Pulmonary artery endothelial cell (primary cell): ENCODE measurements at regions not wholly inside any gene's neighbourhood (a gene's known extent, or its start where the extent isn't known, plus 50 kb on each side); places are given as distances from the start of the nearest gene placed in this dataset.
A peak's percentile ranks its signal among the peaks of the same experiment; 100 is the strongest.
"Not testable (repeated sequence)": the region's sequence is repeated elsewhere in the genome, so short reads cannot be mapped to it uniquely, and the experiment has no call there.

ENCODE experiments used
- DNase-seq: peaks from one replicate; pipeline ENCODE4 v3.0.0-alpha.2; 2011; ENCODE audit warnings: low read depth, low spot score

DNA sequence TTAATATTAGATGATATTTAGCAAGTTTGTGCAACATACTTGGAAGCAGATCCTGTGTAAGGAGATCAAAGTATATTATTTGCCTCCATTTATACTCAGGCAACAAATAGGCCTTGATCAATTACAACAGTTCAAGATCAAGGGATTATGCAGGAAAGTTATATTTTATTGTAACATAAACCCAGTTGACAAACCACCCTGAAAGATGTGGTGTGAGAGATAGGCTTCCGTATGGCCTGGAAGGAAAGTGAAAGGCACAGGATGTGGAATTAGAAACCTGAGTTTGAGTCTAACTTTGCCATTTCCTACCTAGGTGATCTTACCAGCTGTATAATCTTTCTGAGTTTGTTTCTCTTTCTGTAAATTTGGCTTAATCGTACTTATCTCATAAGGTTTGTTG is 284.1 kb downstream of the BMP4 start:
- DNase-seq: no peak

DNA sequence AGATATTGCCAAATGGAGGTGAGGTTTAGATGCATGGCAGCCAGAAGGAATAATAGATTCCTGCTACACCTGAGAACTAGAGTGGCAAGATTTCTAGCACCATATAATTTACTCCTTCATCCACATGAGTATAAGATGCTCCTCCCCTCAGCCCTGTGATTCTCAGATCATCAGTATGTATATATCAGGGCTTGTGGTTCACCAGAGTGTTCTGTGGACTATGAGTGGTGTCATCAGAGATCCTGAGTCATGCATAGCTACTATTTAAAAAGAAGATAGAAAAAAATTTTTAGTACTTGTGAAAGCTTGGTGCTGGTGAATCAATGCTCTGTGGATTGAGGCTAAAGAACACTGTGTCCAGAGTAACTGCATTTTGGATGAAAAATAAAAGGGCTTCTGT is 285.9 kb downstream of the BMP4 start:
- DNase-seq: no peak

DNA sequence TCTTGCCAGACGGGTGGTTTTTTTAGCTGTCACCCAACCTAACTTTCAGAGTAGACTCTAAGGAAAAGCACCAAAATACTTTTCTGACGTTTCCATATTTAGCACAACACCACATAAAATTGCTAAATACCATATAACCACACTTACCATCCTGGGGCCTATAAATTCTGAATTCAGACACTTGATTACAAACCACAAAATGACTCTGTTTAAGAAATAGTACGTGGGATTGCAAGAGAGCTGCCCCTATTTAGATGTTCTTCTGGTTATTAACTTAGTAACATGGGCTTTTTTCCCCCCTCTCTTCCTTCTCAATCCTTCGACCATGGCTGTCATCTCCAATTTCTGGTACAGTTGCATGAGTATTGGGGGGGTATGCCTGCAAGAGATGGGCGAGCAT is 287.7 kb downstream of the BMP4 start:
- DNase-seq: no peak

DNA sequence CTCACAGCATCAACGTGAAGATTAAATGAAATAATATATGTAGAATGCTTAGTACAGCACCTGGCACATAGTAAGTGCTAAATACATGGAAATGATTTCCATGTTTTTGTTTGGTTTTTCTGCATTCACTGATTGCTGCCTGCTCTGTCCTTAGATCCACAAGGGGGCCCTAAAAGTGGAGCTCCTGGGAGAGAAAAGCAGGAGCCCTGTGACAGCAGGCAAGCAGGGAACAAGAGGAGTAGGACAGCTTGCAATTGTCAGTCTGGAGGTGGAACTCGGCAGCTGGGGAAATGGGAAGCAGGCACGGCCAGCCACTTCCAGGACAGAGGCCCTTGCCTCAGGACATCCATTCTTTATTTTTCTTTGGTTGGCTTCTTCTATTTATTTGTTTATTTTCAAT is 292.9 kb downstream of the BMP4 start:
- peak; percentile 15 for DNase-seq

DNA sequence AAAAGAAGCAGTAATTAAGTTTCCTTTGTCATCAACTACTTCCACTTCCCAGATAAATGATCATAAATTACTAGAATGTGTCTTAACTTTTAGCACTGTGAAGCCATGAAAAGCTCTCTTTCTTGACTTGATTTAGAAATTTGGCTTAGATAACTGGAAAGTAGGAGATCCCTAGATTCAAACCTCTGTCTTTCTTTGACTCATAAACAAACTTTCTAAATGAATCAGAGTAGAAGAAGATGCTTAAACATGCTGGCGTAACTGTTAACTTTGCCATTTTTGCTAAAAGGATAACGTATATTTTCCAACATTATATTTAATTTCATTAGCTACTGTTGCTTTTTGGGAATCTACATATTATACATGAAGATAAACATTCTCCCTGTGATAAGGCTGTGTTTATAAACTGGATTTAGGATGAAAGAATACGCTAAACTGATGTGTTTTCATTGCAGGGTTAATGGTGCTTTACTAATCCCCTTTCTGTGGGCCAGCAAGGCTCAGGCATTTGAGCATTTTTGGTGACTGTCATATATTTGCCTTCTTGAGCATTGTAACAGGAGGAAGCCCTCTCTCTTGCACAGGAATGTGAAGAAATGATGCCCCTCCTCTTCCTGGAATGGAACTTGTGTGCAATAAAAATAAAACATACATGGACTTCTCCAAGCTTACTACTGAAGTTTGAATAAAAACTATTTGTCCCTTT is 301.4 kb downstream of the BMP4 start:
- no peak for DNase-seq

DNA sequence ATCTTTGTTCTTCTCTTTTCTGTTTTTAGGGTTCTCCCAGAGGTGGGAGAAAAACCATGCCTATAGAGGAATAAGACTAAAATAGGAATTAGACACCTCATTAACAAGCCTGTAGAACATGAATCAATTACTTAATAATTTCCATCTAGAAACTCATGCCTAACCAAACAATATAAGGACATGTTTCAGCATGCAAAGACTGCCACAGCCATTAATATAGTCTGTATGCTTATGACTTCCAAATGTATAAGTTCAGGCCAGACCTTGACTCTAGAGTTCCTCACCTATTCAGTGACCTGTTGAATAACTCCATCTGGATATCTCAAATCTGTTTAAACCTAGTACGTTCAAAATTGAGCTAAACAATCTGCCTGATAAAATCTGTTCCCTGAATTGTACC is 304.6 kb downstream of the BMP4 start:
- DNase-seq: no peak

DNA sequence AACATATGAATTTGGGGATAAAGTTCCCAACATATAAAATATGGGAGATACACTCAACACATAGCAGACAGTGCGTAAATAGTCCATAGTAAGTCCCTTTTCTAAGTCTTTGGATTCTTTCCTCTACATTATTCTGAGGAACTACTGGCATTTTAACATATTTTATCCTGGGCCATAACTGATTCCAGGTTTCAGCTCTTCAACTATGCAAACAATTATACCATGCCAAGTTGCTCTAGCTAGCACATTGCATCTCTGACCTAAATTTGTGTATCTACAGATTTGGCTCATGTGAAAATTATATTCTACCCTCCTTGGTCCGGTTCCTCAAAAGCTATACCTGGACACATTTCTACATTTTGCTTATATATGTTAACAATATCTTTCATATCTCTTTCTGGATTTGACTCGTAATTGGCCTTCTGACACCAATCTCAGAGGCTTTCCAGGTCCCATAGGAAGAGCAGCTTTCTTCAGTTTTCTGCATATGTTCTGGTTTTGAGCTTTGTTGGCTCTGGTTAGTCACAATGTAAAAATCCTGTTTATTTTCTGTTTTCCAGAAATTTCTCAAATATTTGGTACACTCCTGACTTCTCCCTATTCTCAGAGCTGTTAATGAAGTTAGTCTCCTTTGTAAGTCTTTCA is 305.4 kb downstream of the BMP4 start:
- no peak for DNase-seq

DNA sequence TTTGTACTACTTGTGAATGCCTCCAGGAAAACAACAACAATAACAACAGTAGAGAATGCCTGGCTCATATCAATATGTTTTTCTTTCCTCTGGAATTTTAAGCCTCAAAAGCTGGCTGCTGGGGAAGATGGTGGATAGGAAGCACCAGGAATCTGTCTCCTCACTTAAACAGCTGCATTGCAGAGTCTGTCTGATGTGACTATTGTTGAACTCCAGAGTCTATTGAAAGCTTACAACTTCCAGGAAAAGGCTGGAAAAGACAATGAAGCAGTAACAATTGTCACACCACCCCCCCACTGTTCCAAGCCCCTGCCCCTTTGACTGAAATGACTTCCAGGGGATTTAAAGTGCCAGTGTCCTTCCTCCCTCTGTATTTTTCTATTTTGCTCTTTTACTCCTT is 309.7 kb downstream of the BMP4 start:
- no peak for DNase-seq

DNA sequence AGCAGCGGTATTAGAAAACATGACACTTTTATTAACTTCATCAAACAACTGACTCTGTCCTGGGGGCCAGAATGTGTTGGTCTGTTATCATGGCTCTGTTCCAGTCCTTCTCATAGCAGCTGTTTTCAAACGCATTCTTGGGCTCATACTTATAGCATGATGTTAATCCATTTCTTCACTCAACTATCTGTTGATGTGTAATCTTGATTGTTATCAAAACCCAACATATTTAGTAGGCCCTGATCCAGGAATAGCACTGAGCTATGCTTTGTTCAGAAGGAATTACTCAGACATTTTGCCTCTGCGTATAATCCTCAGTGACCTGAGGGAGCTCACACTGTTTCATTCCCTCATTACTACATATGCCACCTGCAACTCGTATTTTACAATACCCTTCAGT is 315.9 kb downstream of the BMP4 start:
- DNase-seq: no peak

DNA sequence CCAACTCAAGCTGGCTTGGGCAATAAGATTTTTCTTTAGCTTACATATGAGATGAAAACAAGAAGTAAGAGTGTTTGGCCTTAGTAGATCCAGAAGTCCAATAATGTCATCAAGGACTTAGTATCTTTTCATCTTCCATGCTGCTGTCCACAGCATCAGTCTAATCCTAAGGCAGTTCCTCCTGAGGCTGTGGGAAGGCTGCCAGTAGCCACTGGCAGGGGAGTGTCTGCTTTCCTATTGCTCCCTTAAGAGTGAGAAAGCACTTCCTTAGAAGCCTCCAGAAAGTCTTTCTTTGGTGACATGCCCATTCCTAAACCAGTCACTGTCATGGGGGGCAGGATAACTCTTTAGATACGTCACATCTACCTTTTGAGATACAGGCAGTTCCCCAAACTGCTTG is 317.7 kb downstream of the BMP4 start:
- no peak for DNase-seq

DNA sequence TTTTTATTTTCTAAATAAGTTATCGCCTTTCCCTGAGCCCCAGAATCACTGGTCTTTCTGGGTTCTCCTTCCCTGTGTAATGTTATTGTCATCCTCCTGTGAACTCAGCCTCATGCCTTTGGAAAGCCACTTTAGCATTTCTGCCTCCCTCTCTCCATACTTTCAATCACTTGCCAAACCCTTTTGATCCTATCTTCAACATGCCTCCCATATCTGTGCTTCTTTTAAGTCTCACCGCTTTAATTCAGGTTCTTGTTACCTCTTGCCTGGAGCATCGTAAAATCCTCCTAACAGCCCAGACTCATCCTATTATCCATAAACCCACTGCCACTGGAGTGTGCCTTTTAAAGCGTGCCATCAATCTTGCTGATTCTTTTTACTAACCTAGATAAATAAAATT is 321.8 kb downstream of the BMP4 start:
- DNase-seq: no peak

DNA sequence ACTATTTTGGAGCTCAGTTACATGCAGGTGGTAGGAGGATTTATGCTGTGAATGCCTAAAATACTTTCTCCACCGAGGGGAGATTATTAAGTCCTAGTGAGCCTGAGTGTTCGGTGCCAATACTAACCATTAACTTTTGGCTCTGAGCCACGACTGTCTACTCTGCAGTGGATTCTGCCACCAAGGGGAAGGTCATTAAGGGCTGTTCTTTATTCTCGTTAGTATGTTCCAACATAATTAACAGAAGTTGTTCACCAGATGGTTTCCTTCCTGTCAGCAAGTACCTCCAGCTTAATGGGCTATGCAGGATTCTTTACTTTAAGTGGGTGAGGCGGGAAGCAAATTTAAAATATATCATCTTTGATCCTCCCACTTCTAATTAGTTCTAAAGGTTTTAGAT is 326.3 kb downstream of the BMP4 start:
- DNase-seq: no peak

DNA sequence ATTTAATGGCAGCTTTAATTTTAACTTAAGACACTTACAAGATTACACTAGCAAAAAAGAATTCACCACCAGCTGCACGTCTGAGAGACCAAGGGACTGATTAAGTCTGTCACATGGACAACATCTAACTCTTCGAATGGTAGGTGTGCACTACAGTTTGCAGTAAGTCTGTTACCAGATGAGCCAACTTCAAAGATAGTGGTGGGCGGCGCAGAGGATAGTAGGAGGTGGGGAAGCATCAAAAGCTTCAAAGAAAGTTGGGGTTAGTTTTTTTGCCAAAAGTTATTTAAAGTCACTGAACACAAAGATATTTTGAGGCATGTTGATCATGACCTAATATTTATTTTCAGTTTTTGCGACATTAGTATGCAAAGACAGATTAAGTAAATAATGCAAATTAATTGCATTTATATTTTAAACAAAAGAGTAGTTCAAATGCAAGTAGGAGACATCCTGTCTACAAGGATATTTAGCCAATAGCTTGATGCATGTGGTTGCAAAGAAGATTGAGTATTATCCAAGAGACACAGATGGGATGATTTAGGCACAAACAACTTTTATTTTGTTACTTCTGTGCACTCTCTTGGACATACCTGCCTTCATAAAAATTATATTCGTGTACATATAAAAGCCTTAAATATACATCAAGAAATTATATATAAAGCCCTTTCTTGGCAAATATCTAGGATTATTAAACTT is 327.7 kb downstream of the BMP4 start:
- no peak for DNase-seq

DNA sequence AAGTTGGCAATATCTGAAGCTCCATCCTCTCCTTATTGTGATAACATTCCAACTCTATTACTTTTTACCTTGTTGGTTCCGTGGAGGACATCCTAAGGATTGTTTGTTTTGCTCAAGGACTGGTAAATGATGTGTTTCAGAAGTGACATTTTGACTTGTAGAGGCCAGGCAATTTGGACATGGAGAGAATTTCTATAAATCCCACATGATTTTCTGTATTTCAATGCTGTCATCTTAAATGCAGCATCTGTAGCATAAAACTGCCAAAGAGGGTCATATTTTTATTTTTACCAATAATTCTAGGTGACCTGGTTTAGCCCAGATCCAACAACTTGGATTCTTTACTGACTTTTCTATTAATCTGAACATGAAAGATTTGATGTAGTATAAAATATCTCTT is 328.4 kb downstream of the BMP4 start:
- no peak for DNase-seq

DNA sequence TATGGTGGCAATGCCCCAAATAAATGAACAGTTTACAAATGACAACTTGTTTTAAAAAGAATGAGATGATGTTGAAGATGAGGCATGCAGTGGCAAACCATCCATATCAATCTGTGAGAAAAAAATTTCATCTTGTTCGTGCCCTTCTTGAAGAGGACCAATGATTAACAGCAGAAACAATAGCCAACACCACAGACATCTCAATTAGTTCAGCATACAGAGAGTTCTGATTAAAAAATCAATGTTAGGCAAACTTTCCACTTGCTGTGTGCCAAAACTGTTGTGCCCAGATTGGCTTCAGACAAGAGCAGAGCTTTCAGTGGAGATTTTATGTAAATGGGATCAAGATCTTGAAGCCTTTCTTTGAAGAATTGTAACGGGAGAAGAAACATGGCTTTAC is 329.9 kb downstream of the BMP4 start:
- no peak for DNase-seq

DNA sequence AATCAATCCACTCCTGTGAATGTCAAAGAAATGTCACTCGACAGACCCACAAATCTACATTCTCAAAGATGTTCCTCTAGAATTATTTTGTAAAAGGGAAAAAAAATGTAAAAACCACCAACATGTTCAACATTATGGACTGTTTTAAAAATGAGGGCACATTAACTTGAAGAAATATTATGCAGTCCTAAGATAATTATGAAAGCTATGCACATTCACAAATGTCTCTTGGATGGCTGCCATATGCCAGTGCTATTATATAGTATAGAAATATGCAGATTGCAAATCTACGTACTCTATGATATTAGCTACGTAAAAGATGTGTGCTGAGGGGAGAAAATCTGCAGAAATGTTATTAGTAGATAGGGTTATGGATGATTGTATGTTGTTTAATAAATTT is 334.2 kb downstream of the BMP4 start:
- DNase-seq: no peak

DNA sequence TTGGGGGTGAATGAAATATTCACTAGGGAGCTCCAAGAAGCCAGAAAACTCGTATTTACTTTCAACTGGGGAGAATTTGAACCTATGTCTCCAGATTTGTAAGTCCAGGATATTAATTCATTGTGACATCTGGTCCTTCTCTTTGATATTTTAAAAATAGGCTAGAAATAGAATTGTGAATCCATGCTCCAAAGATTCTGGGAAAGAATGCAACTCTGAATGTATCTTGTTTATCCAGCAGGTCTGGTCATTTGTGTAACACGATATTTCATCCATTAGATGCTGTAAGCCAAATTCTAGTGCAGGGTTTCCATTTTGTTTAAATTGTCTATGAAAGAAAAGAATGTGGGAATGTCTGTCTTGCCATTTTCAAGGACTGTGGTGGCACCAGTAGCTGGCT is 334.7 kb downstream of the BMP4 start:
- DNase-seq: no peak

DNA sequence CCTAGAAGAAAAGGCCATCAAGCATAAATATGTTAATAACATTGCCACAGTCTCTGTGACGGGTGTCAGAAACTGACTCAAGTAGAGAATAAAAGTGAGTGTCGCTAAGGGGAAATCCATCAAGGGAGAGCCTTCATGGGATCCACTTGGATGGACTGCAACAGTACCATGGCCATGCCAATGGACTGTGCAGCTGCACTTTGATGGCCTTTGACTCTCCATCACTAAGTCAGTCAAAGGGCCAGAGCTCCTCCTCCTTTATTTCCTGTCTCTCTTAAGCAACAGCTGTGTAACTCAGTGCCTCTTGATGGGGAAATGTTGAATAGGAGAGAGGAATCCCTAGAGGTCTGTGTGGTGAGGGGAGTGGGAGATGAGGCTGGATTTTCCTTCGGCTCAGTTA is 335.2 kb downstream of the BMP4 start:
- DNase-seq: no peak

DNA sequence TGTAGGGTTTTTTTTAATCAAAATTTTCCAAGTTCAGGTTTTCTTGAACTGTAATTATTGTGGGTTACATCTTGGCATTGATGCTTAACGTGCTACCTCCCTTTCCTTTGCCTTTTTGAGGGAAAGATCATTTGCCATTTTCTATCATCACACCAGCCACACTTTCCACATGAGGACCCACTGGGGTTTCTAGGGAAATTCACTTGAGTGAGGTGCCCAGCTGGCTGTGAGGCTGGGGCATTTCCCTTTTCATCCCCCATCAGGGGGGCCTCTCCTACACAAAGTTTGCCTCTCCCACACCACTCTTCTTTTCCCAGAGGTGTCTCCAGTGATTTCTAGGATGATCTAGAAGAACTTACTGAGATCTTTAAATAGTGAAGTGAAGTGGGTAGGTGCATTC is 335.7 kb downstream of the BMP4 start:
- no peak for DNase-seq

DNA sequence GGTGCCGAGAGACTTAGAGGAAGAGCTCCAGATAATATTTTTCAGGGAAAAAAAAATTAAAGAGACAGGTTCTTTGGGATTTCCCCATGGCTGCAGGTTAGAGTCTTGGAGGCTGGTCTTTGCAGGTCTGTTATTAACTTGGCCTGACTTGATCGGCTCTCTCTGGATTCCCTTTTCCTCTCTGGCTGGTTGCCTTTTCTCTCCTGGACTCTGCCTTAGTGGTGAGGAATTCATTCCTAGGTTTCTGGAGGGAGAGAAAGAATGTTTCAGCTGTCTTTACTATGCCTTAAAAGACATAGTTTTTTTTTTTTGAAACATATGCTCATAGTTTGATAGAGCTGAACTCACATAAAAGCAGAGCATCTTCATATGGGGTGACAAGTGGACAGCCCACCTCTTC is 336.3 kb downstream of the BMP4 start:
- no peak for DNase-seq

DNA sequence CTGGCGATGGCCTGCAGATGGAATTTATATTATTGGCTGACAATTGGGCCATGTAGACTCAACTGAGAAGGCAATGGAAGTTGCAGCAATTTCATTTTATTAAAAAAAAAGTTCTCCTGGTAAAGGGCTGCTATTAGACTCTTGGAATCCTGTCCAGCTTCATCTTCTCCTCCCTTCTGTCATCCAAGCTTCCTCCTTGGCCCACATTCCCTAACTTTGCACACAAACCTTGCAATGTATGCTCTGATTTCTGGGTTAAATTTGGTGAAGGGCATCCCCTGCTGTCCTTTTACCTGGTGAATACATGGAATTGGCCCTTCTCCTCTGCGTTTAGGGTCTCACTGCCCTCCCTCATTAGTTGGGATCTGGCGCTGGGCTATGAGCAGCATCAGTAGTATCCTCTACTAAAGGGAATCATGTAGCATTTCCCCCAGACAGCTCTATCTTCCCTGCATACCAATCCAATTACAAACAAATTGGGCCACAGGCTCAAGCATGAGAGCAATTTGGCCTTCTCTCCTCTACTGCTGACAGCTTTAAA is 336.9 kb downstream of the BMP4 start:
- no peak for DNase-seq

DNA sequence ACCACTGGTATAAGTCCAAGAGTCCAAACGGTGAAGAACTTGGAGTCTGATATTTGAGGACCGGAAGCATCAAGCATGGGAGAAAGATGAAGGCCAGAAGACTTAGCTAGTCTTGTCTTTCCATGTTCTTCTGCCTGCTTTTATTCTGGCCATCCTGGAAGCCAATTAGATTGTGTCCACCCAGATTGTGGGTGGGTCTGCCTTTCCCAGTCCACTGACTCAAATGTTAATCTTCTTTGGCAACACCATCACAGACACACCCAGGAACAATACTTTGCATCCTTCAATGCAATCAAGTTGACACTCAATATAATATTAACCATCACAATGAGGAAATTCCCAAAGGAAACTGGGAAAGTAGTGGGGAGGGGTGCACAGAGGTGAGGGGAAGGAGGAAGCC is 340.1 kb downstream of the BMP4 start:
- not testable (repeated sequence) for DNase-seq

DNA sequence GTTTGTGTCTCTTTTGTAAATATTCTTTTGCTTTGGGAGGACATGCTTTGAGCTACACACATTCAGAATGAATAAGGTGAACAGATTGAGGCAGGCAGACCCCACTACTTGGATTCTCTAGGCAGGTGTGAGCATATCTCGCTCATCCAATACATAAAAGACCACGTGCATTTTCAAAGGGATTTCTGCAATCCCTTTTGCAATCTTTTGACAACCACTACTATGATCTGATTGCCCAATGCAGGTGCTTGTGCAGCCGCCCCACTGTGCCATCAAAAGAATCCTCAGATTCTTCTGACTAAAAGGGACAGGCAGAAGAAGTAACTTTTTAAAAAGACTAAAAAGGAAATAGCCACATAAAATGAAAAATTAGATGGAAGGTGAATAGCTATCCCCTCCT is 341.4 kb downstream of the BMP4 start:
- DNase-seq: no peak
